K562 (cell line): ENCODE measurements at regions not wholly inside any gene's neighbourhood (a gene's known extent, or its start where the extent isn't known, plus 50 kb on each side); places are given as distances from the start of the nearest gene placed in this dataset.

ENCODE experiments used
- ATAC-seq: fragments of 200-7000 bp; cut with Tn5 transposase; 3 replicates; pipeline ENCODE4 v1.9.1; 2020; ENCODE audit warnings: moderate library complexity
- BruUV-seq: library from RNA; stranded (reverse); fragments of 400-500 nt; replicated peaks from 2 replicates; lab custom pipeline; 2021; lab: Mats Ljungman, UMichigan
- CTCF ChIA-PET: fragments of 300-600 bp; formaldehyde crosslinking; extraction: SDS; loops from one replicate; lab custom pipeline; 2021; ENCODE audit warnings: low intra/inter-chr PET ratio; lab: Yijun Ruan, JAX
- POLR2A ChIA-PET: fragments of 300-600, 350-650 bp; sonication (Branson Sonifier 250); formaldehyde crosslinking; extraction: SDS; loops from one replicate; lab custom pipeline; 2021; ENCODE audit warnings: antibody characterized with exemption, inconsistent platforms; lab: Yijun Ruan, JAX
- DNase-seq, 4 experiments: peaks; one replicate each; pipeline versions ENCODE4 v3.0.0 to v3.0.0-alpha.2; 2011 to 2018; ENCODE audit warnings: low spot score in 3 of 4, mixed read lengths in 3 of 4; ENCODE audit errors: extremely low read depth in 1 of 4
- FAIRE-seq: peaks from 2 replicates; lab custom pipeline; 2011; peaks lifted over from hg19 to GRCh38; lab: Jason Lieb, UNC
- H2AFZ ChIP-seq: 2 replicates; pipeline ENCODE4 v1.6.0; 2011; ENCODE audit warnings: low read depth, low read length, control low read depth, inconsistent platforms
- H3K27ac ChIP-seq: fragments of 200-600 bp; 3 replicates; pipeline ENCODE4 v1.8.0; 2011; ENCODE audit warnings: low read depth, mild to moderate bottlenecking, control low read depth, inconsistent platforms, low read length, moderate library complexity, mixed read lengths; ENCODE audit errors: extremely low read depth
- H3K27me3 ChIP-seq, 2 experiments: fragments of 300-600 bp in 1 of 2; 2 replicates in 1 of 2; 3 replicates in 1 of 2; pipeline versions ENCODE4 v1.6.0 to v1.8.0; 2011; ENCODE audit warnings: inconsistent platforms in 2 of 2, low read length in 2 of 2, mild to moderate bottlenecking in 1 of 2, mixed read lengths in 1 of 2, moderate library complexity in 1 of 2; ENCODE audit not compliant: control insufficient read depth in 2 of 2, insufficient read depth in 2 of 2
- H3K36me3 ChIP-seq: fragments of 300-600 bp; 3 replicates; pipeline ENCODE4 v1.8.0; 2011; ENCODE audit warnings: mild to moderate bottlenecking, low read length, inconsistent platforms; ENCODE audit not compliant: control insufficient read depth, insufficient read depth
- H3K4me1 ChIP-seq, 2 experiments: fragments of 200-600 bp in 1 of 2; replicated peaks in 1 of 2; 2 replicates in 1 of 2; 3 replicates in 1 of 2; pipeline versions ENCODE4 v1.5.1 to v1.8.0; 2011; ENCODE audit warnings: inconsistent platforms in 2 of 2, low read length in 2 of 2, mild to moderate bottlenecking in 1 of 2, mixed read lengths in 1 of 2, moderate library complexity in 1 of 2; ENCODE audit not compliant: control insufficient read depth in 2 of 2, insufficient read depth in 2 of 2
- H3K4me2 ChIP-seq: 2 replicates; pipeline ENCODE4 v1.6.1; 2011; ENCODE audit warnings: low read length, control low read depth, inconsistent platforms, mixed read lengths; ENCODE audit not compliant: insufficient read depth
- H3K4me3 ChIP-seq: fragments of 200-600 bp; sonication (generic), shearing (Covaris generic); 2 replicates; pipeline ENCODE4 v1.5.1; 2016; ENCODE audit warnings: control low read depth, inconsistent platforms
- H3K79me2 ChIP-seq: fragments of 200-600 bp; 3 replicates; pipeline ENCODE4 v1.8.0; 2011; ENCODE audit warnings: low read length, inconsistent platforms; ENCODE audit not compliant: control insufficient read depth, insufficient read depth
- H3K9ac ChIP-seq, 2 experiments: 2 replicates each; pipeline versions ENCODE4 v1.6.0 to v1.6.1; 2011; ENCODE audit warnings: low read depth in 2 of 2, low read length in 2 of 2, control low read depth in 1 of 2, inconsistent platforms in 1 of 2, mild to moderate bottlenecking in 1 of 2, mixed read lengths in 1 of 2; ENCODE audit not compliant: insufficient read depth in 1 of 2
- H3K9me1 ChIP-seq: one replicate; pipeline ENCODE4 v1.6.0; 2011; ENCODE audit warnings: inconsistent platforms, mild to moderate bottlenecking, low read length, moderate library complexity; ENCODE audit not compliant: control insufficient read depth, insufficient read depth
- H3K9me3 ChIP-seq: replicated peaks from 2 replicates; pipeline ENCODE4 v1.5.1; 2011; ENCODE audit warnings: low read depth, low read length, inconsistent platforms; ENCODE audit not compliant: control insufficient read depth, insufficient read depth
- H4K20me1 ChIP-seq: replicated peaks from 2 replicates; pipeline ENCODE4 v1.6.1; 2011; ENCODE audit warnings: low read length, inconsistent platforms, mixed read lengths; ENCODE audit not compliant: control insufficient read depth, insufficient read depth
- BMI1 ChIP-seq: fragments of 150-350 bp; IDR thresholded peaks from 2 replicates; pipeline ENCODE4 v1.6.1; 2014; ENCODE audit warnings: low read length
- EP400 ChIP-seq: fragments of 450-650 bp; IDR thresholded peaks from 2 replicates; pipeline ENCODE4 v1.6.1; 2017; ENCODE audit warnings: antibody characterized with exemption, mild to moderate bottlenecking, moderate library complexity
- HCFC1 ChIP-seq: IDR thresholded peaks from 2 replicates; pipeline ENCODE4 v1.6.1; 2012; ENCODE audit warnings: low read depth, low read length, improper control_type of control experiment
- NFE2L1 ChIP-seq: fragments of 450-650 bp; IDR thresholded peaks from 2 replicates; pipeline ENCODE4 v1.6.1; 2016; ENCODE audit warnings: missing genetic modification characterization, low read depth, mild to moderate bottlenecking, missing compliant biosample characterization, moderate library complexity, borderline replicate concordance
- TCF15 ChIP-seq: fragments of 250-450 bp; sonication (Bioruptor Pico); IDR thresholded peaks from 2 replicates; pipeline ENCODE4 v1.8.0; 2022; ENCODE audit warnings: moderate library complexity, mild to moderate bottlenecking, inconsistent platforms
- WHSC1 ChIP-seq: IDR thresholded peaks from one replicate; pipeline ENCODE4 v1.6.1; 2012; ENCODE audit warnings: low read length, control low read depth, inconsistent platforms
- ZNF212 ChIP-seq: fragments of 450-650 bp; formaldehyde crosslinking; IDR thresholded peaks from 2 replicates; pipeline ENCODE4 v1.4.0; 2020; ENCODE audit warnings: mild to moderate bottlenecking
- ZNF561 ChIP-seq: fragments of 450-650 bp; formaldehyde crosslinking; conservative IDR thresholded peaks from 2 replicates; pipeline ENCODE4 v1.4.0; 2020; ENCODE audit warnings: mild to moderate bottlenecking, moderate library complexity
- WGBS: fragments of 100-300 bp; shearing (Covaris generic); methylation state at CpG from one replicate; pipeline ENCODE4 v1.1.6; 2016; ENCODE audit warnings: low coverage, mixed read lengths; ENCODE audit not compliant: insufficient coverage; ENCODE audit errors: missing lambda C conversion rate; 5-methylcytosine and 5-hydroxymethylcytosine counted together
- in situ Hi-C: fragments of 300-500 bp; cut with MboI; formaldehyde crosslinking; loops from 4 replicates; pipeline ENCODE4 v1.15.0; 2018; ENCODE audit warnings: inconsistent platforms, mixed read lengths
- intact Hi-C: fragments of 100-400 bp; cut with micrococcal nuclease; formaldehyde crosslinking; loops from 2 replicates; pipeline ENCODE4 v1.14.2; 2022
- TF ChIP-seq, protein P1 (sequence below): sonication (generic); formaldehyde crosslinking; IDR thresholded peaks from 2 replicates; pipeline ENCODE4 v1.8.0; 2022; ENCODE audit warnings: mild to moderate bottlenecking, missing genetic modification reagents
- TF ChIP-seq, protein P2 (sequence below): fragments of 200-600 bp; sonication (generic); IDR thresholded peaks from one replicate; pipeline ENCODE4 v1.6.1; 2012; ENCODE audit warnings: mild to moderate bottlenecking, low read depth, low read length, inconsistent platforms

- TF ChIP-seq ZNF561 (CRISPR knock-in tag) (no peak), BMI1 (no peak), EP400 (no peak), NFE2L1 (no peak), TCF15 (CRISPR knock-in tag) (no peak), HCFC1 (no peak)
- TF ChIP-seq, protein P1, sequence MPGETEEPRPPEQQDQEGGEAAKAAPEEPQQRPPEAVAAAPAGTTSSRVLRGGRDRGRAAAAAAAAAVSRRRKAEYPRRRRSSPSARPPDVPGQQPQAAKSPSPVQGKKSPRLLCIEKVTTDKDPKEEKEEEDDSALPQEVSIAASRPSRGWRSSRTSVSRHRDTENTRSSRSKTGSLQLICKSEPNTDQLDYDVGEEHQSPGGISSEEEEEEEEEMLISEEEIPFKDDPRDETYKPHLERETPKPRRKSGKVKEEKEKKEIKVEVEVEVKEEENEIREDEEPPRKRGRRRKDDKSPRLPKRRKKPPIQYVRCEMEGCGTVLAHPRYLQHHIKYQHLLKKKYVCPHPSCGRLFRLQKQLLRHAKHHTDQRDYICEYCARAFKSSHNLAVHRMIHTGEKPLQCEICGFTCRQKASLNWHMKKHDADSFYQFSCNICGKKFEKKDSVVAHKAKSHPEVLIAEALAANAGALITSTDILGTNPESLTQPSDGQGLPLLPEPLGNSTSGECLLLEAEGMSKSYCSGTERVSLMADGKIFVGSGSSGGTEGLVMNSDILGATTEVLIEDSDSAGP (CRISPR knock-in tag) = no peak
Observed at GRCh38 chr5:160929360-160929759, 77.3 kb upstream of the ATP10B start (continued).

GRCh38 chr5:160926428-160926827, 74.4 kb upstream of the ATP10B start:
- Histone ChIP-seq H3K9me3 (no peaks in the 10 kb centered on the region), H3K36me3 (no peaks in the 10 kb centered on the region), H4K20me1 (no peaks in the 10 kb centered on the region), H3K27ac (no peak overlapping the region), H3K9ac (no peak overlapping the region), H3K9me1 (no peaks in the 10 kb centered on the region), H3K79me2 (no peaks in the 10 kb centered on the region), H3K4me2 (no peak overlapping the region), H3K4me1 (no peaks in the 10 kb centered on the region), H3K4me3 (no peak overlapping the region), H2AFZ (no peak overlapping the region), H3K27me3 (no peaks in the 10 kb centered on the region)
- no peak for DNase-seq
- CTCF ChIA-PET = no interaction called here
- ATAC-seq = no peak
- in situ Hi-C loops = no loop called here
- 0% methylated on average over 6 of the region's 6 CpGs for WGBS
- POLR2A ChIA-PET = no interaction called here
- intact Hi-C loops = no loop called here
- no TSS peak for BruUV-seq
- no peak for TF ChIP-seq ZNF212
- TF ChIP-seq WHSC1 = no peak
- TF ChIP-seq, protein P2, sequence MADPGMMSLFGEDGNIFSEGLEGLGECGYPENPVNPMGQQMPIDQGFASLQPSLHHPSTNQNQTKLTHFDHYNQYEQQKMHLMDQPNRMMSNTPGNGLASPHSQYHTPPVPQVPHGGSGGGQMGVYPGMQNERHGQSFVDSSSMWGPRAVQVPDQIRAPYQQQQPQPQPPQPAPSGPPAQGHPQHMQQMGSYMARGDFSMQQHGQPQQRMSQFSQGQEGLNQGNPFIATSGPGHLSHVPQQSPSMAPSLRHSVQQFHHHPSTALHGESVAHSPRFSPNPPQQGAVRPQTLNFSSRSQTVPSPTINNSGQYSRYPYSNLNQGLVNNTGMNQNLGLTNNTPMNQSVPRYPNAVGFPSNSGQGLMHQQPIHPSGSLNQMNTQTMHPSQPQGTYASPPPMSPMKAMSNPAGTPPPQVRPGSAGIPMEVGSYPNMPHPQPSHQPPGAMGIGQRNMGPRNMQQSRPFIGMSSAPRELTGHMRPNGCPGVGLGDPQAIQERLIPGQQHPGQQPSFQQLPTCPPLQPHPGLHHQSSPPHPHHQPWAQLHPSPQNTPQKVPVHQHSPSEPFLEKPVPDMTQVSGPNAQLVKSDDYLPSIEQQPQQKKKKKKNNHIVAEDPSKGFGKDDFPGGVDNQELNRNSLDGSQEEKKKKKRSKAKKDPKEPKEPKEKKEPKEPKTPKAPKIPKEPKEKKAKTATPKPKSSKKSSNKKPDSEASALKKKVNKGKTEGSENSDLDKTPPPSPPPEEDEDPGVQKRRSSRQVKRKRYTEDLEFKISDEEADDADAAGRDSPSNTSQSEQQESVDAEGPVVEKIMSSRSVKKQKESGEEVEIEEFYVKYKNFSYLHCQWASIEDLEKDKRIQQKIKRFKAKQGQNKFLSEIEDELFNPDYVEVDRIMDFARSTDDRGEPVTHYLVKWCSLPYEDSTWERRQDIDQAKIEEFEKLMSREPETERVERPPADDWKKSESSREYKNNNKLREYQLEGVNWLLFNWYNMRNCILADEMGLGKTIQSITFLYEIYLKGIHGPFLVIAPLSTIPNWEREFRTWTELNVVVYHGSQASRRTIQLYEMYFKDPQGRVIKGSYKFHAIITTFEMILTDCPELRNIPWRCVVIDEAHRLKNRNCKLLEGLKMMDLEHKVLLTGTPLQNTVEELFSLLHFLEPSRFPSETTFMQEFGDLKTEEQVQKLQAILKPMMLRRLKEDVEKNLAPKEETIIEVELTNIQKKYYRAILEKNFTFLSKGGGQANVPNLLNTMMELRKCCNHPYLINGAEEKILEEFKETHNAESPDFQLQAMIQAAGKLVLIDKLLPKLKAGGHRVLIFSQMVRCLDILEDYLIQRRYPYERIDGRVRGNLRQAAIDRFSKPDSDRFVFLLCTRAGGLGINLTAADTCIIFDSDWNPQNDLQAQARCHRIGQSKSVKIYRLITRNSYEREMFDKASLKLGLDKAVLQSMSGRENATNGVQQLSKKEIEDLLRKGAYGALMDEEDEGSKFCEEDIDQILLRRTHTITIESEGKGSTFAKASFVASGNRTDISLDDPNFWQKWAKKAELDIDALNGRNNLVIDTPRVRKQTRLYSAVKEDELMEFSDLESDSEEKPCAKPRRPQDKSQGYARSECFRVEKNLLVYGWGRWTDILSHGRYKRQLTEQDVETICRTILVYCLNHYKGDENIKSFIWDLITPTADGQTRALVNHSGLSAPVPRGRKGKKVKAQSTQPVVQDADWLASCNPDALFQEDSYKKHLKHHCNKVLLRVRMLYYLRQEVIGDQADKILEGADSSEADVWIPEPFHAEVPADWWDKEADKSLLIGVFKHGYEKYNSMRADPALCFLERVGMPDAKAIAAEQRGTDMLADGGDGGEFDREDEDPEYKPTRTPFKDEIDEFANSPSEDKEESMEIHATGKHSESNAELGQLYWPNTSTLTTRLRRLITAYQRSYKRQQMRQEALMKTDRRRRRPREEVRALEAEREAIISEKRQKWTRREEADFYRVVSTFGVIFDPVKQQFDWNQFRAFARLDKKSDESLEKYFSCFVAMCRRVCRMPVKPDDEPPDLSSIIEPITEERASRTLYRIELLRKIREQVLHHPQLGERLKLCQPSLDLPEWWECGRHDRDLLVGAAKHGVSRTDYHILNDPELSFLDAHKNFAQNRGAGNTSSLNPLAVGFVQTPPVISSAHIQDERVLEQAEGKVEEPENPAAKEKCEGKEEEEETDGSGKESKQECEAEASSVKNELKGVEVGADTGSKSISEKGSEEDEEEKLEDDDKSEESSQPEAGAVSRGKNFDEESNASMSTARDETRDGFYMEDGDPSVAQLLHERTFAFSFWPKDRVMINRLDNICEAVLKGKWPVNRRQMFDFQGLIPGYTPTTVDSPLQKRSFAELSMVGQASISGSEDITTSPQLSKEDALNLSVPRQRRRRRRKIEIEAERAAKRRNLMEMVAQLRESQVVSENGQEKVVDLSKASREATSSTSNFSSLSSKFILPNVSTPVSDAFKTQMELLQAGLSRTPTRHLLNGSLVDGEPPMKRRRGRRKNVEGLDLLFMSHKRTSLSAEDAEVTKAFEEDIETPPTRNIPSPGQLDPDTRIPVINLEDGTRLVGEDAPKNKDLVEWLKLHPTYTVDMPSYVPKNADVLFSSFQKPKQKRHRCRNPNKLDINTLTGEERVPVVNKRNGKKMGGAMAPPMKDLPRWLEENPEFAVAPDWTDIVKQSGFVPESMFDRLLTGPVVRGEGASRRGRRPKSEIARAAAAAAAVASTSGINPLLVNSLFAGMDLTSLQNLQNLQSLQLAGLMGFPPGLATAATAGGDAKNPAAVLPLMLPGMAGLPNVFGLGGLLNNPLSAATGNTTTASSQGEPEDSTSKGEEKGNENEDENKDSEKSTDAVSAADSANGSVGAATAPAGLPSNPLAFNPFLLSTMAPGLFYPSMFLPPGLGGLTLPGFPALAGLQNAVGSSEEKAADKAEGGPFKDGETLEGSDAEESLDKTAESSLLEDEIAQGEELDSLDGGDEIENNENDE = no peak
- no peak for FAIRE-seq
